ENCODE measurements at regions not wholly inside any gene's neighbourhood (a gene's known extent, or its start where the extent isn't known, plus 50 kb on each side); places are given as distances from the start of the nearest gene placed in this dataset.
A peak's percentile ranks its signal among the peaks of the same experiment; 100 is the strongest.
"Not testable (repeated sequence)": the region's sequence is repeated elsewhere in the genome, so short reads cannot be mapped to it uniquely, and the experiment has no call there.

DNA sequence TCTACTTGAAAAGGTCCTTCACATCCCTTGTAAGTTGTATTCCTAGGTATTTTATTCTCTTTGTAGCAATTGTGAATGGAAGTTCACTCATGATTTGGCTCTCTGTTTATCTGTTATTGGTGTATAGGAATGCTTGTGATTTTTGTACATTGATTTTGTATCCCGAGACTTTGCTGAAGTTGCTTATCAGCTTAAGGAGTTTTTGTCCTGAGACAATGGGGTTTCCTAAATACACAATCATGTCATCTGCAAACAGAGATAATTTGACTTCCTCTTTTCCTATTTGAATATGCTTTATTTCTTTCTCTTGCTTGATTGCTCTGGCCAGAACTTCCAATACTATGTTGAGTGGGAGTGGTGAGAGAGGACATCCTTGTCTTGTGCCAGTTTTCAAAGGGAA is 69.8 kb upstream of the MYRIP start:
- H3K4me2 ChIP-seq (ENCODE audit: insufficient read depth, low read length); H3K4me3 ChIP-seq; H3K36me3 ChIP-seq (ENCODE audit: control insufficient read depth, insufficient read depth, low read length); H3K79me2 ChIP-seq (ENCODE audit: control insufficient read depth, insufficient read depth, low read length); H3K9me1 ChIP-seq (ENCODE audit: control insufficient read depth, insufficient read depth, low read length); H3K27ac ChIP-seq (ENCODE audit: extremely low read depth, low read depth, low read length); intact Hi-C loops (cut with micrococcal nuclease); H3K9ac ChIP-seq (ENCODE audit: insufficient read depth in 1 of 2, low read depth in 2 of 2, low read length in 2 of 2); DNase-seq (ENCODE audit: extremely low read depth in 1 of 4, low spot score in 3 of 4); H4K20me1 ChIP-seq (replicated peaks; ENCODE audit: control insufficient read depth, insufficient read depth, low read length); CTCF ChIA-PET (ENCODE audit: low intra/inter-chr PET ratio); H3K4me1 ChIP-seq (replicated peaks in 1 of 2; ENCODE audit: control insufficient read depth in 2 of 2, insufficient read depth in 2 of 2, low read length in 2 of 2); H3K9me3 ChIP-seq (replicated peaks; ENCODE audit: control insufficient read depth, insufficient read depth, low read depth, low read length); in situ Hi-C loops (cut with MboI); FAIRE-seq; ATAC-seq; H2AFZ ChIP-seq (ENCODE audit: low read depth, low read length); BruUV-seq (replicated peaks); H3K27me3 ChIP-seq (ENCODE audit: control insufficient read depth in 2 of 2, insufficient read depth in 2 of 2, low read length in 2 of 2): not testable (repeated sequence)
- TF ChIP-seq SMARCE1 (IDR thresholded peaks at IDR 0.05): peak; percentile 42; the same call in 1 of the 2 replicates
- peak; percentile 63; the same call in 1 of the 2 replicates for TF ChIP-seq HMG20A (CRISPR knock-in tag; conservative IDR thresholded peaks at IDR 0.05)
- TF ChIP-seq KDM1A (IDR thresholded peaks at IDR 0.05): peak in 1 of 2 experiments; percentile 32; a peak in 1 of 4 replicates
- TF ChIP-seq ZNF766 (CRISPR knock-in tag; conservative IDR thresholded peaks at IDR 0.05): 0 out of 2 replicates have a peak, but pooled peaks have one; percentile 55
- peak in 1 of 2 experiments; percentile 72; a peak in 2 of 4 replicates for TF ChIP-seq FOXA3 (CRISPR knock-in tag; conservative IDR thresholded peaks at IDR 0.05 in 1 of 2, IDR thresholded peaks at IDR 0.05 in 1 of 2)
- peak; percentile 89 for TF ChIP-seq SOX6 (IDR thresholded peaks at IDR 0.05)
- TF ChIP-seq ARID1B (IDR thresholded peaks at IDR 0.05): peak; percentile 42
- 0% methylated on average over 1 of the region's 1 CpG for WGBS (ENCODE audit: insufficient coverage, low coverage, missing lambda C conversion rate)
- POLR2A ChIA-PET: interaction anchor here (1.2 to 1.4 kb wide), 2 partner anchors 13 to 21 kb away, joined by 3 to 5 read pairs; no protein-coding TSS in a partner anchor

DNA sequence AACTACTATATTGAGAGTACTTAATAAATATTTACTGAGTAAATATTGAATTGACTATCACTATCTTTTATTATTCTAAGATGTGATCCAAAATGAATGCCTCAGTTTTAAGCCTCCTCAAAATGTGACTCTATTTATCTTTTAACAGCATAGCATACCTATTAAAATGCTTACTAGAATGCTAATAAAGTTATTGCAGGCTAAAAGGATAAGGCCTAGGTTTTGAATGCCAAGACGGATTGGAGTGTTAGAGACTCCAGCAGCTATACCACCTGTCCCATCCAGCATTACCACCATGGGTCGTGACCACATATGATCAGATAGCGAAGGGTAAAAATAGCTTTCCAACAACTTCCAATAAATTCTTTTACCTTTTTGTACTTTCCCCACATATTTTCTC is 64.7 kb upstream of the MYRIP start:
- Histone ChIP-seq H3K4me1 (replicated peaks in 1 of 2; ENCODE audit: control insufficient read depth in 2 of 2, insufficient read depth in 2 of 2, low read length in 2 of 2) (no peaks in the 10 kb centered on the region), H3K36me3 (ENCODE audit: control insufficient read depth, insufficient read depth, low read length) (no peaks in the 10 kb centered on the region), H3K27ac (ENCODE audit: extremely low read depth, low read depth, low read length) (no peak overlapping the region), H3K9me1 (ENCODE audit: control insufficient read depth, insufficient read depth, low read length) (no peaks in the 10 kb centered on the region), H3K79me2 (ENCODE audit: control insufficient read depth, insufficient read depth, low read length) (no peaks in the 10 kb centered on the region), H3K4me2 (ENCODE audit: insufficient read depth, low read length) (no peak overlapping the region), H3K9me3 (replicated peaks; ENCODE audit: control insufficient read depth, insufficient read depth, low read depth, low read length) (no peaks in the 10 kb centered on the region), H2AFZ (ENCODE audit: low read depth, low read length) (no peak overlapping the region), H3K4me3 (no peak overlapping the region), H3K27me3 (ENCODE audit: control insufficient read depth in 2 of 2, insufficient read depth in 2 of 2, low read length in 2 of 2) (no peaks in the 10 kb centered on the region), H3K9ac (ENCODE audit: insufficient read depth in 1 of 2, low read depth in 2 of 2, low read length in 2 of 2) (no peak overlapping the region), H4K20me1 (replicated peaks; ENCODE audit: control insufficient read depth, insufficient read depth, low read length) (no peaks in the 10 kb centered on the region)
- FAIRE-seq (no peak), DNase-seq (ENCODE audit: extremely low read depth in 1 of 4, low spot score in 3 of 4) (no peak), ATAC-seq (no peak)
- POLR2A ChIA-PET: no interaction called here
- WGBS (ENCODE audit: insufficient coverage, low coverage, missing lambda C conversion rate): 2% methylated on average over 3 of the region's 3 CpGs
- intact Hi-C loops (cut with micrococcal nuclease) (no loop called here), in situ Hi-C loops (cut with MboI) (no loop called here)
- TF ChIP-seq, protein P1, sequence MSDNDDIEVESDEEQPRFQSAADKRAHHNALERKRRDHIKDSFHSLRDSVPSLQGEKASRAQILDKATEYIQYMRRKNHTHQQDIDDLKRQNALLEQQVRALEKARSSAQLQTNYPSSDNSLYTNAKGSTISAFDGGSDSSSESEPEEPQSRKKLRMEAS (CRISPR knock-in tag; IDR thresholded peaks at IDR 0.05): no peak
- TF ChIP-seq, protein P2, sequence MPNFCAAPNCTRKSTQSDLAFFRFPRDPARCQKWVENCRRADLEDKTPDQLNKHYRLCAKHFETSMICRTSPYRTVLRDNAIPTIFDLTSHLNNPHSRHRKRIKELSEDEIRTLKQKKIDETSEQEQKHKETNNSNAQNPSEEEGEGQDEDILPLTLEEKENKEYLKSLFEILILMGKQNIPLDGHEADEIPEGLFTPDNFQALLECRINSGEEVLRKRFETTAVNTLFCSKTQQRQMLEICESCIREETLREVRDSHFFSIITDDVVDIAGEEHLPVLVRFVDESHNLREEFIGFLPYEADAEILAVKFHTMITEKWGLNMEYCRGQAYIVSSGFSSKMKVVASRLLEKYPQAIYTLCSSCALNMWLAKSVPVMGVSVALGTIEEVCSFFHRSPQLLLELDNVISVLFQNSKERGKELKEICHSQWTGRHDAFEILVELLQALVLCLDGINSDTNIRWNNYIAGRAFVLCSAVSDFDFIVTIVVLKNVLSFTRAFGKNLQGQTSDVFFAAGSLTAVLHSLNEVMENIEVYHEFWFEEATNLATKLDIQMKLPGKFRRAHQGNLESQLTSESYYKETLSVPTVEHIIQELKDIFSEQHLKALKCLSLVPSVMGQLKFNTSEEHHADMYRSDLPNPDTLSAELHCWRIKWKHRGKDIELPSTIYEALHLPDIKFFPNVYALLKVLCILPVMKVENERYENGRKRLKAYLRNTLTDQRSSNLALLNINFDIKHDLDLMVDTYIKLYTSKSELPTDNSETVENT (CRISPR knock-in tag; IDR thresholded peaks at IDR 0.05): no peak
- TF ChIP-seq CREB1 (IDR thresholded peaks at IDR 0.05) (no peak), CREB1 (CRISPR knock-in tag; IDR thresholded peaks at IDR 0.05) (no peak), SNIP1 (IDR thresholded peaks at IDR 0.05; ENCODE audit: low read depth) (no peak), KDM2B (CRISPR knock-in tag; IDR thresholded peaks at IDR 0.05) (no peak)
- CTCF ChIA-PET (ENCODE audit: low intra/inter-chr PET ratio): no interaction called here
- no TSS peak for BruUV-seq (replicated peaks)

Data from K562 (cell line).